A673 (cell line): ENCODE measurements at regions not wholly inside any gene's neighbourhood (a gene's known extent, or its start where the extent isn't known, plus 50 kb on each side); places are given as distances from the start of the nearest gene placed in this dataset.
"Not testable (repeated sequence)": the region's sequence is repeated elsewhere in the genome, so short reads cannot be mapped to it uniquely, and the experiment has no call there.

ENCODE experiments used
- BruUV-seq: library from RNA; stranded (reverse); fragments of 400-500 nt; replicated peaks from 2 replicates; lab custom pipeline; 2021; lab: Mats Ljungman, UMichigan
- CTCF ChIA-PET: fragments of 300-600 bp; sonication (Branson Sonifier 250); formaldehyde crosslinking; loops from one replicate; lab custom pipeline; 2022; ENCODE audit warnings: antibody characterized with exemption; lab: Charles Lee
- POLR2A ChIA-PET: fragments of 300-600 bp; sonication (Branson Sonifier 250); formaldehyde crosslinking; loops from one replicate; lab custom pipeline; 2022; ENCODE audit warnings: antibody characterized with exemption; ENCODE audit not compliant: low non-redundant PET; lab: Charles Lee
- DNase-seq: peaks from one replicate; pipeline ENCODE4 v3.0.0-alpha.2; 2015; ENCODE audit warnings: low spot score
- H3K27ac ChIP-seq: fragments of 200-600 bp; sonication (generic); 2 replicates; pipeline ENCODE4 v1.5.1; 2016; ENCODE audit warnings: mixed run types, low read depth, mild to moderate bottlenecking, mixed read lengths, antibody characterized with exemption, low read length; ENCODE audit not compliant: poor library complexity, severe bottlenecking
- H3K27me3 ChIP-seq: fragments of 200-600 bp; sonication (generic); replicated peaks from 2 replicates; pipeline ENCODE4 v1.6.1; 2017; ENCODE audit warnings: mixed run types, low read depth, mild to moderate bottlenecking, mixed read lengths, antibody characterized with exemption, low read length; ENCODE audit not compliant: insufficient read depth, poor library complexity
- H3K36me3 ChIP-seq: fragments of 200-600 bp; sonication (generic); 2 replicates; pipeline ENCODE4 v1.6.1; 2016; ENCODE audit warnings: mixed run types, mild to moderate bottlenecking, mixed read lengths, antibody characterized with exemption, low read length; ENCODE audit not compliant: insufficient read depth, poor library complexity, severe bottlenecking
- H3K4me1 ChIP-seq: fragments of 200-600 bp; sonication (generic); 2 replicates; pipeline ENCODE4 v1.6.1; 2017; ENCODE audit warnings: mixed run types, mild to moderate bottlenecking, mixed read lengths, antibody characterized with exemption, low read length; ENCODE audit not compliant: insufficient read depth, poor library complexity, severe bottlenecking
- H3K4me3 ChIP-seq: fragments of 200-600 bp; sonication (generic); 2 replicates; pipeline ENCODE4 v1.5.1; 2016; ENCODE audit warnings: low read depth, mixed run types, mild to moderate bottlenecking, mixed read lengths, low read length; ENCODE audit not compliant: poor library complexity, severe bottlenecking
- H3K9me3 ChIP-seq: fragments of 200-600 bp; sonication (generic); 2 replicates; pipeline ENCODE4 v1.6.1; 2016; ENCODE audit warnings: mixed run types, low read depth, mild to moderate bottlenecking, mixed read lengths, antibody characterized with exemption, low read length; ENCODE audit not compliant: poor library complexity, severe bottlenecking
- EZH2 ChIP-seq: fragments of 200-600 bp; sonication (generic); IDR thresholded peaks from 2 replicates; pipeline ENCODE4 v1.6.1; 2017; ENCODE audit warnings: borderline replicate concordance, low read depth, mild to moderate bottlenecking, mixed read lengths, antibody characterized with exemption, low read length; ENCODE audit not compliant: poor library complexity, severe bottlenecking
- intact Hi-C: fragments of 100-400 bp; cut with micrococcal nuclease; formaldehyde crosslinking; loops from one replicate; pipeline ENCODE4 v1.10.0; 2022; ENCODE audit not compliant: unreplicated experiment
- TF ChIP-seq, protein P1 (sequence below): fragments of 300-800, 200-600 bp; sonication (generic); conservative IDR thresholded peaks from 2 replicates; pipeline ENCODE4 v1.5.1; 2017; ENCODE audit warnings: low read depth, mild to moderate bottlenecking, antibody characterized with exemption, low read length, moderate library complexity, mixed read lengths

DNA sequence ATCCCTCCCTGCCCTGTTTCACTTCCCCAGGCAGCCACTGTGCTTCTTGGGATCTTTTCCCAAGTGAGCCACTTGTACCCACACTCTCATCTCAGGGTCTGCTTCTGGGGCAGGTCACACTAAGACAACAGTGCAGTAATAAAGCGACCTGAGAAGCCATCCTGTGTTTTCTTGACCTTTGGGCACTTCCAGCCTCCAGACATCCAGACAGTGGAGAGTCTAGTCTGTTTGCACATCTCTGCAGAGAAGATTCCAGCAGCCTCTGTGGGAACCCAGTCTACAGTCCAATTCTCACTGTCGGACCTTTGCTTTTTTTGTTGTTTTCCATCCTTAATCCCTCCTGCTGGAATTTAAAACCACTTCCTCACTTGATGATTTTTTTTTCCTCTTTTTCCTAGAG is 50.3 kb upstream of the ATP6AP2 start:
- BruUV-seq = no TSS peak
- H3K36me3 ChIP-seq = no peaks in the 10 kb centered on the region
- no peak for DNase-seq
- no peaks in the 10 kb centered on the region for H3K27me3 ChIP-seq
- H3K27ac ChIP-seq = no peak overlapping the region
- intact Hi-C loops = no loop called here
- CTCF ChIA-PET = no interaction called here
- H3K9me3 ChIP-seq = no peaks in the 10 kb centered on the region
- no peak overlapping the region for H3K4me3 ChIP-seq
- peaks cover 6% of the 10 kb centered on the region for H3K4me1 ChIP-seq
- POLR2A ChIA-PET = no interaction called here
- no peak for TF ChIP-seq EZH2
- TF ChIP-seq, protein P1, sequence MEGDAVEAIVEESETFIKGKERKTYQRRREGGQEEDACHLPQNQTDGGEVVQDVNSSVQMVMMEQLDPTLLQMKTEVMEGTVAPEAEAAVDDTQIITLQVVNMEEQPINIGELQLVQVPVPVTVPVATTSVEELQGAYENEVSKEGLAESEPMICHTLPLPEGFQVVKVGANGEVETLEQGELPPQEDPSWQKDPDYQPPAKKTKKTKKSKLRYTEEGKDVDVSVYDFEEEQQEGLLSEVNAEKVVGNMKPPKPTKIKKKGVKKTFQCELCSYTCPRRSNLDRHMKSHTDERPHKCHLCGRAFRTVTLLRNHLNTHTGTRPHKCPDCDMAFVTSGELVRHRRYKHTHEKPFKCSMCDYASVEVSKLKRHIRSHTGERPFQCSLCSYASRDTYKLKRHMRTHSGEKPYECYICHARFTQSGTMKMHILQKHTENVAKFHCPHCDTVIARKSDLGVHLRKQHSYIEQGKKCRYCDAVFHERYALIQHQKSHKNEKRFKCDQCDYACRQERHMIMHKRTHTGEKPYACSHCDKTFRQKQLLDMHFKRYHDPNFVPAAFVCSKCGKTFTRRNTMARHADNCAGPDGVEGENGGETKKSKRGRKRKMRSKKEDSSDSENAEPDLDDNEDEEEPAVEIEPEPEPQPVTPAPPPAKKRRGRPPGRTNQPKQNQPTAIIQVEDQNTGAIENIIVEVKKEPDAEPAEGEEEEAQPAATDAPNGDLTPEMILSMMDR = no peak

DNA sequence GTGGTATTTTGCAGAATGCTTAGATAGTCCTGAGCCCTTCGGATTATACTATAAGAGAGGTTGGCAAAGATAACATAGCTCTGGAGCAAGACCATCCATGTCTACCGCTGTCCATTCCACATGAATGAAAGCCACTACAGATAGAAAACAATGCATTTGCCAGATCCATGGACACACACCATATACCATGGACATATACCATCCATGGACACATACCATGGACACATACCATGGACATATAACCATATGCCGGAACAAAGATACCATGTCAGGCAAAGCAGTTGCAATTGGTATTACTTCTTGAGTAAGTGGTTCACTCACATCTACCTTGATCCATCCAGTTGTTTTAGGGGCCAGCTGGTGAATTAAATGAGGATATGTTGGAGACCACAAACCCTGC is 53.2 kb upstream of the ATP6AP2 start:
- no peaks in the 10 kb centered on the region for H3K27me3 ChIP-seq
- no peaks in the 10 kb centered on the region for H3K36me3 ChIP-seq
- intact Hi-C loops = no loop called here
- H3K4me1 ChIP-seq = peaks cover 6% of the 10 kb centered on the region
- TF ChIP-seq, protein P1 = no peak
- TF ChIP-seq EZH2 = no peak
- ChIA-PET CTCF (no interaction called here), POLR2A (no interaction called here)
- H3K4me3 ChIP-seq = no peak overlapping the region
- no TSS peak for BruUV-seq
- H3K27ac ChIP-seq = no peak overlapping the region
- H3K9me3 ChIP-seq = no peaks in the 10 kb centered on the region
- no peak for DNase-seq

DNA sequence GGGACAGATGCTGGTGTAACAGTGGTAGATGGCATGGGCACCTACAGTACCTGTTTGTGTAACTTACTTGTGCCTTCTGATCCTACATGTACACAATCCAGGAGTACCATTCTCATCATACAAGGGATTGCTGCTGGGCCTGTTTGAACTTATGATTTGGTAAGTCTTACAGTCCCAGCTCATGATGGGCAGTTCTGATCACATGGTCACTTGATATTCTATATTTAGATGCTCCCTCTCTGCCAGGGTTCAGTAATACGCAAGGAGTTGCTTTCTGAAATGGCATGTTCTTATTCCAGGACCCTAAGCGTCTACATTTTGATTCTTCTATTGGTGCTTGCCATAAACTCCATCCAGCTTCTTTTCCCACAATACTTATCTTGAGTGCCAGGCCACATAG is 54.4 kb upstream of the ATP6AP2 start:
- no peak for DNase-seq
- TF ChIP-seq, protein P1 = no peak
- TF ChIP-seq EZH2 = no peak
- intact Hi-C loops = no loop called here
- no peak overlapping the region for H3K4me3 ChIP-seq
- peaks cover 6% of the 10 kb centered on the region for H3K4me1 ChIP-seq
- H3K9me3 ChIP-seq = no peaks in the 10 kb centered on the region
- H3K27ac ChIP-seq = no peak overlapping the region
- no TSS peak for BruUV-seq
- POLR2A ChIA-PET = no interaction called here
- CTCF ChIA-PET = no interaction called here
- H3K36me3 ChIP-seq = no peaks in the 10 kb centered on the region
- H3K27me3 ChIP-seq = no peaks in the 10 kb centered on the region

DNA sequence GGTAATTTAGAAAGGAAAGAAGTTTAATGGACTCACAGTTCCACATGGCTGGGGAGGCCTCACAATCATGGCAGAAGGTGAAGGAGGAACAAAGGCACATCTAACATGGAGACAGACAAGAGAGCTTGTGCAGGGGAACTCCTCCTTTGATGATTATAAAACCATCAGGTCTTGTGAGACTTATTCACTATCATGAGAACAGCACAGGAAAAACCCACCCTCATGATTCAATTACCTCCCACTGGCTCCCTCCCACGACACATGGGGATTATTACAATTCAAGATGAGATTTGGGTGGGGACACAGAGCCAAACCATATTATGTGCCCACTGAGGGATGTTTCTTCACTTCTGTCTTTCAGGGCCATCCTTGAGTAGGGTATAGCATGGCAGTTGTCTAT is 54.9 kb upstream of the ATP6AP2 start:
- POLR2A ChIA-PET, DNase-seq, H3K4me3 ChIP-seq, intact Hi-C loops, H3K4me1 ChIP-seq, H3K9me3 ChIP-seq, H3K27me3 ChIP-seq, CTCF ChIA-PET, H3K27ac ChIP-seq, BruUV-seq, H3K36me3 ChIP-seq: not testable (repeated sequence)
